NCI-H446 treated with DMSO at 0.1 percent for 48 hours (cell line): ENCODE measurements at regions not wholly inside any gene's neighbourhood (a gene's known extent, or its start where the extent isn't known, plus 50 kb on each side); places are given as distances from the start of the nearest gene placed in this dataset.
A peak's percentile ranks its signal among the peaks of the same experiment; 100 is the strongest.
"Not testable (repeated sequence)": the region's sequence is repeated elsewhere in the genome, so short reads cannot be mapped to it uniquely, and the experiment has no call there.

Source experiments
- DNase-seq: peaks from one replicate; lab custom pipeline; 2025; lab: John Stamatoyannopoulos, UW

- peak; percentile 82 for DNase-seq
These were observed 411.7 kb upstream of the MYT1L start for GRCh38 chr2:2742726-2743125.

- DNase-seq: no peak
These were observed 409.2 kb upstream of the MYT1L start for GRCh38 chr2:2740238-2740775.

- DNase-seq: no peak
These were observed 408.2 kb upstream of the MYT1L start for GRCh38 chr2:2739231-2739795.

DNA sequence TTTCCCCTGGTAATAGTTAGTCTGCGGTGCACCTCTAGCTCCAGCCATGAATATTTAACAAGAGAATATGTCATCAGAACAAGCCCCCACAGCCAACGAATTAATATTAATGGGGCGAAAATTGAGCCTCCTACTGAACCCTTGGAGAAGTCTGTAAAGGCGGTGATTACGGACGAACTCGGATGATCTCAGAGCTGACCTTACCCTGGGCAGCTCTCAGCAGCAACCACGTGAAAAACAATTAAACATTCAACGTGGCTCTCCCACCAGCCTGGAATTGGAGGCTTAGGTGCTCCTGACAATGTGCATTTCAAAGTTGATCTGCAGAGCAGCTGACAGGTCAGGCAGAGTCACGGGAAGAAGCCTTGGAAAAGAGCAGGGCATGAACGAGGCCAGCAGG, 407.6 kb upstream of the MYT1L start:
- DNase-seq: no peak

- DNase-seq: no peak
These were observed 407.2 kb upstream of the MYT1L start for GRCh38 chr2:2738276-2738675.

DNA sequence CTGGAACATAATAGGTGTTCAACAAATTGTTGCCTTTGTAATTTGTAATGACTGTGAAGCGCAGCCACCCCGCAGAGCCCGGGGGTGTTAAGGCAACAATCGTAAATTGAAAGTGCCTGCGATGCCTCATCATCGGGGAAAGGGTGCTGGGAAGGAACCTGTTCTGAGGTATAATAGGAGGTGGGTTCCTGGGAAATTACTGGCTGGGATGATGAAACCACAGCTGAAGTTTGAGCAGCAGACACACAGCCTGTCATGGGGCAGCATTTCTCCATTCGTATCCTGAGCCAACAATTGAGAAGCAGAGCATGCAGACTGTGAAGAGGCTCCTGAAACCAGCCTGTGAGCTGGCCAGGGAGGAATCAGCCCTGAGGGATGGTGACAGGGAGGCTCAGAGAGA, 404.0 kb upstream of the MYT1L start:
- no peak for DNase-seq

- DNase-seq: no peak
These were observed 403.2 kb upstream of the MYT1L start for GRCh38 chr2:2734308-2734707.

- DNase-seq: no peak
These were observed 402.7 kb upstream of the MYT1L start for GRCh38 chr2:2733818-2734217.

DNA sequence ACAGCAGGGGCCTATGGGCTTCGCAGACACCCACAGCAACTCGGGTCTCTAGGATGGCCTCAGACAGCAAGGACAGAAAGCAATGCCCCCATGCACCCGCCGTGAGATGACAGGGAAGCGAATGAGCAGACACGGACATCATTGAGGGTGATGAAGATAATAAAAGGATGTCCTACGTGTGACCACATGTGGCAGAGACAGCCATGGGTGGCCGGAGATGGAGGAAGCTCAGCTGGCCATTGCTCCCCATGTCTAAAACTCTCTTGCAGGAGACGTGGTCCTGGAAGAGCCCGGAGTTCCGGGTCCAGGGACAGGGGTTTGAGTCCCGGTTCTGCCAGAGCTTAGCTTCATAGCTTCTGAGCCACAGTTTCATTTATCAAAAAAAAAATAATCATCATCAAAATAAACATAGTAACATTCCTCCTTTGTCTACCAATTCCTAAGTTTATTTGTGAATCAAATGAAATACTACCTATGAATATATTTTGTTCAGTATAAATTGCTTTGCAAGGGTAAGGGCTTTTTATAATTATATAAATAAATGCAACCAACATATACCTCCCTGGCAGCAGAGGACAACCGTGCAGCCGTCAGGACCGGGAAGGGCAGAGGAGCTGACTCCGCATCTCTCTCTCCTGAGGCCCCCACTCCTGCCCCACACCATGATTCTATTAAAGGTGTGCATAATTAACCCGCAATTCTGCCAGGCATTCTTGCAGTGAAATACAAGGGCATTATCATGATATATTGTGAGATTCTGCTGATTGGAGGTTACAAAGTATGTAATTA, 401.4 kb upstream of the MYT1L start:
- no peak for DNase-seq

- DNase-seq: no peak
These were observed 400.8 kb upstream of the MYT1L start for GRCh38 chr2:2731816-2732284.

DNA sequence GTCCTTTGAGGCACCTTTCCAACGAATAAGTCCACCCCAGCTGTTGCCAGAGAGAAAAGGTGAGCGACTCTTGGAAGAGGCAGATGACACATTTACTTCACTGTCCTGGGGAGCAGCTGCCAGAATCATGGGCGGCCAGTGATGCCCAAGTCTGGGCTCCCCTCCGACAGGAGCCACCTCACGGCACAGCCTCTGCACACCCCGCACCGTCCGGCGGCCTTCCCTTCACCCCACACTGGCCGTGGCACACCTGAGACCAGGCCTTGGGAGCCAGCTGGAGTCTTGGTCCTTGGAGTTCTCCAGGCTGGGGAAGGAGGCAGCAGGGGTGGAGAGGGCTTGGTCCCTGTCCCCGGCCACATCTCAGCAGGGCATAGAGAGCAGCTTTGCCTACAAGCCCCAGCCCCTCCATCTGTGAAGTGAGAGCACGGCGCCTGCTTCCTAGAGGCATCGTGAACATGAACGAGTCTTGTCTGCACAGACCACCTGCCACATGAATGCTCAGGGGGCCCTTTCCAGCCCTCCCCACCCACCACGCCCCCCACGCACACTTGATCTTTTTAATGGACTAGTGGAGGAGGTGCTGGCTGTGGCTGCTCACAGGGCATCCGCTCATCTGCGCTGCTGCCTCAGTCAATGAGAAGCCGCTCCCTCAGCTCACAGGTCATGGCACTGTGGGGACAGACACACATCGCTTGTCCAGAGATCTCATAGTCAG, 400.2 kb upstream of the MYT1L start:
- no peak for DNase-seq

DNA sequence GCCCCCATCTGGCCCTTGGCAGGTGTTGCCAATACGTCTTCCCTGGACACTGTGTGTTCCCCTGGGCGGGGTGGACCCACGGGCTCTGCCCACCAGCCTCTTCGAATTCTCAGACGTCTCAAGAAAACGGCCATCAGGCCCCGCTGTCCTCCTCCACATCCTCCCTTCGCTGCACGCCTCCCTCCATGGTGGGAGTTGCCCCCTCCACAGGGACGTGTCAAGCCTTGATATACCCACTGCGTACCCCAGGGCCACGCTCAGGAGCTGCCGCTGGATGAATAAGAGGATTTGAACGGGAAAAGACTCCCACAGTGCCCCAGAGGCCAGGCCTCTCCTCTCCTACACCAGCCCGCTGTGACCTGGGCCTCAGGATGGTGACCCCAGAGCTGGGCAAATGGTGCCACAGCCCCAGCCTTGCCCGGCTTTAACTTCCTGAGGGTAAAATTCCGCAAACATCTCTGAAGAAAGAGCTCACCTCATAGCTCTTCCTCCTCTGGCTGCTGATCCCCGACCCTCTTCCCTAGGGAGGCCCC, 399.3 kb upstream of the MYT1L start:
- no peak for DNase-seq

DNA sequence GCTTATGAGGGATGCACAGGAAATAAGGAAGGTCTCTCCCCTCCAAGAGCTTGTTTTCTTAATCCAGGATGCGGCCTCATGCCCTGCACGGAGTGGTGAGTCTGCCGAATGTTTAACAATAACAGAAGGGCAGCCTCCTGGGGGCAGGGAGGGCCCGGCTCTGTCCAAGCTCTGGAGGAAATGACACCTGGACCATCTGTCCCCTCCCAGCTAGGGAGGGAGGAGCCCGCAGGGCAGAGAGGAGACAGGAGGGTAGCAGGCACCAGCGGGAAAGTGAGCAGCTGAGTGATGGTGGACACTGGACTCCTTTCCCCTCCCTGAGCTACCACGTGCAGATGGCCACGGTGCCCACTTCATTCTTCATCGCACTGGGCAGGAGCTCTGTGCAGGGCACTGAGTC, 398.2 kb upstream of the MYT1L start:
- DNase-seq: no peak

GRCh38 chr2:2728635-2729034, 397.6 kb upstream of the MYT1L start:
- no peak for DNase-seq

- DNase-seq: no peak
These were observed 396.9 kb upstream of the MYT1L start for GRCh38 chr2:2727876-2728511.

- no peak for DNase-seq
These were observed 395.1 kb upstream of the MYT1L start for GRCh38 chr2:2726163-2726562.

GRCh38 chr2:2723064-2723463, 392.0 kb upstream of the MYT1L start:
- no peak for DNase-seq

GRCh38 chr2:2721296-2721835, 390.3 kb upstream of the MYT1L start:
- no peak for DNase-seq

GRCh38 chr2:2720806-2721205, 389.7 kb upstream of the MYT1L start:
- not testable (repeated sequence) for DNase-seq

DNA sequence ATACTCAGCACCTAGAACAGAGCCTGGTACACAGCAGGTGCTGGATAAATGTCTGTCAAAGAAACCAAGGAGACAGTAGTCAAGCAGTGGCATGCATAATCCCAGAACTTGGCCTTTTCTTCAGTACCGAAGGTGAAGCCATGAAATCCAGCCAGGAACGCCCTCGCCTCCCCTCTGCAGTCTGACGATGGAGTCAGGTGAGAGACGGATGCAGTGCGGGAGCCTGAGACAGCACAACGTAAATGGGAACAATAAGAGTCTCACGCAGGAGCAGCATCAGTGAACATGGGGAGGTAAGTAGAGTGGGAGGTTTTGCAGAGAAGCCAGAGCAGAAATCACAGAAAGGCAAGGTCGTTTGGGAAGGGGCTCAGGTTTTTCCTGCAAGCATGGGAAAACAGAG, 389.3 kb upstream of the MYT1L start:
- DNase-seq: no peak

DNA sequence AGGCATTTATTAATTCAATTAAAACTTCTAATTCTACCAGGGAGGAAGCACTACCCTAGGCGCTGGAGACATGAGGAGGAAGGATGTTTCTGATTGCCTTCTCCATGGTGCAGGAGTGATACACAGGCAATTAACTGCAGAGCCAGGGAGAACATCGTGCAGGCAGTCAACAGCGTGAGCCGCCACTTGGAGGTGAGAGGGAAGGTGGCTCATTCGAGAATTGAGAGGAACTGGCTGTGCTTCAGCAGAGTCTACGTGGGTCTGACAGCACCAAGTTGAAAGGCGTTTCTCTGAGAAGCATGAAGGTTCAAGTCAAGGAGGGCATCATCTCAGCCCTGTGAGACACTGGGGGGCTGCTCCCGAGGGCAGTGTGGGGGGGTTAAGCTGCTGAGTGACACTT, 388.7 kb upstream of the MYT1L start:
- no peak for DNase-seq

GRCh38 chr2:2719015-2719414, 387.9 kb upstream of the MYT1L start:
- no peak for DNase-seq
